PFSK-1 (cell line): ENCODE measurements at regions not wholly inside any gene's neighbourhood (a gene's known extent, or its start where the extent isn't known, plus 50 kb on each side); places are given as distances from the start of the nearest gene placed in this dataset.

Source experiments
- FOXP2 ChIP-seq: optimal IDR thresholded peaks from 2 replicates; pipeline ENCODE3; 2011; ENCODE audit warnings: borderline replicate concordance, control low read depth, inconsistent platforms; ENCODE audit not compliant: insufficient read depth; ENCODE audit errors: extremely low read length, extremely low read depth
- POLR2AphosphoS5 ChIP-seq: IDR thresholded peaks from 2 replicates; pipeline ENCODE4 v1.6.1; 2012; ENCODE audit warnings: low read depth, mild to moderate bottlenecking, control low read depth, low read length, moderate library complexity
- SIN3A ChIP-seq: IDR thresholded peaks from 2 replicates; pipeline ENCODE4 v1.6.1; 2012; ENCODE audit warnings: mild to moderate bottlenecking, low read length, moderate library complexity, borderline replicate concordance; ENCODE audit not compliant: insufficient read depth
- TAF1 ChIP-seq: IDR thresholded peaks from 2 replicates; pipeline ENCODE4 v1.6.1; 2012; ENCODE audit warnings: low read length, control low read depth, borderline replicate concordance; ENCODE audit not compliant: insufficient read depth
- TF ChIP-seq, protein P1 (sequence below), 2 experiments: IDR thresholded peaks; 2 replicates each; pipeline versions ENCODE4 v1.6.1 to v1.8.0; 2011 to 2012; ENCODE audit warnings: low read depth in 2 of 2, low read length in 2 of 2, control low read depth in 1 of 2, inconsistent platforms in 1 of 2, mild to moderate bottlenecking in 1 of 2, moderate library complexity in 1 of 2; ENCODE audit not compliant: insufficient read depth in 1 of 2

DNA sequence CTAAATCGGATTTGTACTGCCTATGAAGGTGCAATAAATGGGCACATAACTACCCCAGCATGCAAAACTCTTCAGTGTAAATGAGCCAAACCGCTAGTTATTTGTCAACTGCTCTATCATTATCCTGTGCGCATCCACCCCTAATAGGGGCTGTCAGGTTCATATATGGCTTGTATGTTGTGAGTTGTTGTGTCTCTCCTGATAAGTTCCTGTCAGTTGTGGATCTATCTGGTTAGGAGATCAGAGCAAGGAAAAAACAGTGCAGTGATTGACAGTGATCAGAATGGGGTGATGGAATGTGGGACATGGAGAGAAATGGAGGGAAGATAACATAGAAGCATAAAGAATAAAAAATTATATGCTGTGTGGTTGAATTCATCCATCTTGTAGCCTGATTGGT lies 686.9 kb upstream of the ID4 start:
- TF ChIP-seq, protein P1, sequence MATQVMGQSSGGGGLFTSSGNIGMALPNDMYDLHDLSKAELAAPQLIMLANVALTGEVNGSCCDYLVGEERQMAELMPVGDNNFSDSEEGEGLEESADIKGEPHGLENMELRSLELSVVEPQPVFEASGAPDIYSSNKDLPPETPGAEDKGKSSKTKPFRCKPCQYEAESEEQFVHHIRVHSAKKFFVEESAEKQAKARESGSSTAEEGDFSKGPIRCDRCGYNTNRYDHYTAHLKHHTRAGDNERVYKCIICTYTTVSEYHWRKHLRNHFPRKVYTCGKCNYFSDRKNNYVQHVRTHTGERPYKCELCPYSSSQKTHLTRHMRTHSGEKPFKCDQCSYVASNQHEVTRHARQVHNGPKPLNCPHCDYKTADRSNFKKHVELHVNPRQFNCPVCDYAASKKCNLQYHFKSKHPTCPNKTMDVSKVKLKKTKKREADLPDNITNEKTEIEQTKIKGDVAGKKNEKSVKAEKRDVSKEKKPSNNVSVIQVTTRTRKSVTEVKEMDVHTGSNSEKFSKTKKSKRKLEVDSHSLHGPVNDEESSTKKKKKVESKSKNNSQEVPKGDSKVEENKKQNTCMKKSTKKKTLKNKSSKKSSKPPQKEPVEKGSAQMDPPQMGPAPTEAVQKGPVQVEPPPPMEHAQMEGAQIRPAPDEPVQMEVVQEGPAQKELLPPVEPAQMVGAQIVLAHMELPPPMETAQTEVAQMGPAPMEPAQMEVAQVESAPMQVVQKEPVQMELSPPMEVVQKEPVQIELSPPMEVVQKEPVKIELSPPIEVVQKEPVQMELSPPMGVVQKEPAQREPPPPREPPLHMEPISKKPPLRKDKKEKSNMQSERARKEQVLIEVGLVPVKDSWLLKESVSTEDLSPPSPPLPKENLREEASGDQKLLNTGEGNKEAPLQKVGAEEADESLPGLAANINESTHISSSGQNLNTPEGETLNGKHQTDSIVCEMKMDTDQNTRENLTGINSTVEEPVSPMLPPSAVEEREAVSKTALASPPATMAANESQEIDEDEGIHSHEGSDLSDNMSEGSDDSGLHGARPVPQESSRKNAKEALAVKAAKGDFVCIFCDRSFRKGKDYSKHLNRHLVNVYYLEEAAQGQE (IDR thresholded peaks at IDR 0.05; ENCODE audit: insufficient read depth in 1 of 2, low read depth in 2 of 2, low read length in 2 of 2), result no peak
- TF ChIP-seq FOXP2, result no peak
- TF ChIP-seq TAF1, result no peak
- no peak for TF ChIP-seq POLR2AphosphoS5
- no peak for TF ChIP-seq SIN3A

DNA sequence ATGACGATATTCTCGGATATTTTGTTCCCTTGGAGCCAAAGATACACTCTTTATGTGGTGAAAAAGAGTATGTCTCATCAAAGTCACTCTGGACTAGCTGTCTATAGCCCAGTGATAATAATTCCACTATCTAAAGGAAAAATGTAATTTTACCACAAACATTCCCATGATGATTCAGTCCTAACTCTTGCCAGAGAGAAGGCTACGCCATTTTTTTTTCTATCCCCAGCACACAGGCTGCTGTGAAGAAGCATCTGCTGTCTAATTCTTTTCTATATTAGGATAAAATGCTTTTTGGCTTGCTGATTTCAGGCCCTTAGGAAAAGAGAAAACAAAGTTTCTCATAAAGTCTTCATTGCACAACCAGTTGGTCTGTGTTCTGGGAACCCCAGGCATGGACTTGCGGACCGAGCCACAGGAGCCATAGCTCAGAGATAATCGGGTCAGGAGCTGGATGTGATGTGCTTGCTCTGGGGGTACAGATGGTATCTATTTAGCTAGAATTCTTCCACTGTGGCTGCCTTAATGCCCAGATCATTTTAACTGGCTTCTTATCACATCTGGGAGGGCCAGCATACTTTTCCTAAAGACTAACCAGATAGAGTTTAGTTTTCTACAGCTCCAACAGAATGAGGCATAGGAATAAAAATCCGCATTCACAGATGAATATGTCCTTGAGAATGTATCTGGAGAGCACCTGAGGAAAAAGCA lies 683.7 kb upstream of the ID4 start:
- TF ChIP-seq POLR2AphosphoS5, result no peak
- no peak for TF ChIP-seq SIN3A
- no peak for TF ChIP-seq TAF1
- TF ChIP-seq, protein P1 (IDR thresholded peaks at IDR 0.05; ENCODE audit: insufficient read depth in 1 of 2, low read depth in 2 of 2, low read length in 2 of 2), result no peak

DNA sequence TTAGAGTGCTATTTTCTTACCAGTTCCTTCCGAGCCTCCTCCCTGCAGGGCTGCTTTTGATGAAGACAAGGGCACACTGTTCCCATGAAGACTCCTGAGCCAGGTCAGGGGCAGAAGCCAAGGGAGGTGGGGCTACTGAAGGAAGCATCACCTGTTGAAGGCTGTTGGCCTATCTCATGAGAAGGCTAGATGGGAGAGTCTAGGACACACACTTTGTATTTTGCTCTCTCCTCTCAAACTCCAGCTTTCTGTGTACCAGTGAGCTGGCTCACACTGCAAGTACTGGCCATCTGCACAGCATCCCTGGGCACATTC lies 683.2 kb upstream of the ID4 start:
- TF ChIP-seq POLR2AphosphoS5 (no peak), SIN3A (no peak), FOXP2 (no peak), TAF1 (no peak)
- TF ChIP-seq, protein P1 (IDR thresholded peaks at IDR 0.05; ENCODE audit: insufficient read depth in 1 of 2, low read depth in 2 of 2, low read length in 2 of 2), result no peak

DNA sequence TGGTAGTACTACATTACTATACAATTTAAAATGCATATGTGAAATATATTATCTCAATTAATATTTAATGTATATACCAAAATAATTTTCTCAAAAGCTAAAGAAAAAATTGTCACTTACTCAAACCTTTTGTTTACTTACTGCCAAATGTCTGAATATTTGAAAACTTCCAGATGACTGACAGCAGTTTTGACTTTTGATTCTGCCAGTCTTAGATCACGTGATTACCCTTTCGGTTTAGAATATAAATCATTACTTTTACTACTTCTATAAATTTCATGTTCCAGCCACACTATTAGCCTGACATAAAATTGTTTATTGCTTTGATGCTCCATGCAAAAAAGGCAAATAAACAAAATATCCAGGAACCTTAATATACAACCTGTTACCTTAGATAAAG lies 680.7 kb upstream of the ID4 start:
- no peak for TF ChIP-seq TAF1
- TF ChIP-seq POLR2AphosphoS5, result no peak
- TF ChIP-seq FOXP2, result no peak
- TF ChIP-seq, protein P1 (IDR thresholded peaks at IDR 0.05; ENCODE audit: insufficient read depth in 1 of 2, low read depth in 2 of 2, low read length in 2 of 2), result no peak
- TF ChIP-seq SIN3A, result no peak

DNA sequence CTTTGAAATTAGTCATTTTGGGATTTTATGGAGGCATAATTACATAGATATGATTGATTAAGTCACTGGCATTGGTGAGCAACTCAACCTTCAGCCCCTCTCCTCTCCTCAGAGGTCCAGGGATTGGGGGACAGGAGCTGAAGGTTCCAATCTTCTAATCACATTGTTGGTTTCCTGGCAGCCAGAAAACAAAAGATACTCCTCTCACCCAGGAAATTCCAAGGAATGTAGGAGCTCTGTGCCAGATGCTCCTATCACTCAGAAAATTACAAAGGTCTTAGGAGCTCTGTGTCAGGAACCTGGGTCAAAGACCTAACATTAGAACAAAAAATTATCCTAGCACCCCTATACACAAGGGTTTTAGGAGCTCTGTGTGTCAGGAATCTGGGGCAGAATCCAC lies 679.7 kb upstream of the ID4 start:
- no peak for TF ChIP-seq SIN3A
- TF ChIP-seq POLR2AphosphoS5, result no peak
- no peak for TF ChIP-seq FOXP2
- TF ChIP-seq TAF1, result no peak
- TF ChIP-seq, protein P1 (IDR thresholded peaks at IDR 0.05; ENCODE audit: insufficient read depth in 1 of 2, low read depth in 2 of 2, low read length in 2 of 2), result no peak
